ENCODE measurements at regions not wholly inside any gene's neighbourhood (a gene's known extent, or its start where the extent isn't known, plus 50 kb on each side); places are given as distances from the start of the nearest gene placed in this dataset.

DNA sequence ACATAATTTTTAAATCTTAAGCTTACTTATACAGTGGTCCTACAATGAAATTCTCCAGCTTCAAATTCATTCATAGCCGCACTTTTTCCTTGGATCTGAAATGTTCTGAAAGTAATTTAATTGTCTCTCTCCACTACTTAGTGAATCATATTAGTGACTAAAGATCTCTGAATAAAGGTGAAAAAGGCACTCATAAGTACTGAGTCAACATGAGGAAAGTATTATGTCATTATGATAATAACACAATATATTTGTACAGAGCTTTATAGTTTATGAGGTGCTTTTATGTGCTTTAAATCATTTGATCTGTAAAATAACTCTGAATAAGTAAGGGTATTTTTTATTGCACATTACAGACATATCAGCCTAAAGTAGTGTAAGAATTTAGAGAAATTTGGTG is 628.2 kb upstream of the SLITRK5 start:
- TF ChIP-seq, protein P1, sequence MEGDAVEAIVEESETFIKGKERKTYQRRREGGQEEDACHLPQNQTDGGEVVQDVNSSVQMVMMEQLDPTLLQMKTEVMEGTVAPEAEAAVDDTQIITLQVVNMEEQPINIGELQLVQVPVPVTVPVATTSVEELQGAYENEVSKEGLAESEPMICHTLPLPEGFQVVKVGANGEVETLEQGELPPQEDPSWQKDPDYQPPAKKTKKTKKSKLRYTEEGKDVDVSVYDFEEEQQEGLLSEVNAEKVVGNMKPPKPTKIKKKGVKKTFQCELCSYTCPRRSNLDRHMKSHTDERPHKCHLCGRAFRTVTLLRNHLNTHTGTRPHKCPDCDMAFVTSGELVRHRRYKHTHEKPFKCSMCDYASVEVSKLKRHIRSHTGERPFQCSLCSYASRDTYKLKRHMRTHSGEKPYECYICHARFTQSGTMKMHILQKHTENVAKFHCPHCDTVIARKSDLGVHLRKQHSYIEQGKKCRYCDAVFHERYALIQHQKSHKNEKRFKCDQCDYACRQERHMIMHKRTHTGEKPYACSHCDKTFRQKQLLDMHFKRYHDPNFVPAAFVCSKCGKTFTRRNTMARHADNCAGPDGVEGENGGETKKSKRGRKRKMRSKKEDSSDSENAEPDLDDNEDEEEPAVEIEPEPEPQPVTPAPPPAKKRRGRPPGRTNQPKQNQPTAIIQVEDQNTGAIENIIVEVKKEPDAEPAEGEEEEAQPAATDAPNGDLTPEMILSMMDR (IDR thresholded peaks at IDR 0.05), result no peak
- no peak for TF ChIP-seq EP300 (IDR thresholded peaks at IDR 0.05)
- no peak for TF ChIP-seq POLR2A (IDR thresholded peaks at IDR 0.05)

Data from ovary (tissue), 3 donors.